GM10248 (cell line): ENCODE measurements at regions not wholly inside any gene's neighbourhood (a gene's known extent, or its start where the extent isn't known, plus 50 kb on each side); places are given as distances from the start of the nearest gene placed in this dataset.

Experiments
- CTCF ChIA-PET: fragments of 300-600 bp; sonication (Branson Sonifier 250); formaldehyde crosslinking; extraction: SDS; loops from one replicate; lab custom pipeline; 2021; ENCODE audit warnings: antibody characterized with exemption; lab: Yijun Ruan, JAX
- POLR2A ChIA-PET: fragments of 350-650 bp; sonication (Branson Sonifier 250); formaldehyde crosslinking; extraction: SDS; loops from one replicate; lab custom pipeline; 2020; ENCODE audit warnings: antibody characterized with exemption; lab: Yijun Ruan, JAX
- DNase-seq: peaks from one replicate; pipeline ENCODE4 v3.0.0; 2012; ENCODE audit errors: extremely low spot score
- TF ChIP-seq, protein P1 (sequence below): IDR thresholded peaks from 2 replicates; pipeline ENCODE4 v1.5.1; 2012; ENCODE audit warnings: mild to moderate bottlenecking, low read depth; ENCODE audit errors: extremely low read depth, missing control alignments, control extremely low read depth

DNA sequence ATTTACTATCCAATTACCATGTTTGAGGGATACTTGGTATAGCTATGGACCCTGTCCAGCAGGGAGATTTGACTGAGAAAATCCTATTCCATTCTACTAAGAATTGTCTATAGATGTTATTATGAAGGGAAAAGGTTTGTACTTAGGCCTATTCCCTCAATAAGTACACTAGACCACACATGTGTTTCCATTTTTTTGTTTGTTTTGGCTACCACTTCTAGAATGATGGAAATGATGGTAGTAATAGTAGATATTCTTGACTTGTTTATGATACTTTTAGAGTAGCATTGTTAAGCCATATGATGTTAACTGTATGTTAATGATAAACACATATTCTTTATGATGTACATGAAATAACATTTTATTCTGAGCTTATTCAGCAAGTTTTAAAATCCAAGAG, 144.8 kb downstream of the OGFRL1 start:
- CTCF ChIA-PET = interaction anchor here (0.9 kb wide), 1 partner anchor 22 kb away, joined by 3 read pairs; no protein-coding TSS in a partner anchor
- no peak for DNase-seq
- TF ChIP-seq, protein P1, sequence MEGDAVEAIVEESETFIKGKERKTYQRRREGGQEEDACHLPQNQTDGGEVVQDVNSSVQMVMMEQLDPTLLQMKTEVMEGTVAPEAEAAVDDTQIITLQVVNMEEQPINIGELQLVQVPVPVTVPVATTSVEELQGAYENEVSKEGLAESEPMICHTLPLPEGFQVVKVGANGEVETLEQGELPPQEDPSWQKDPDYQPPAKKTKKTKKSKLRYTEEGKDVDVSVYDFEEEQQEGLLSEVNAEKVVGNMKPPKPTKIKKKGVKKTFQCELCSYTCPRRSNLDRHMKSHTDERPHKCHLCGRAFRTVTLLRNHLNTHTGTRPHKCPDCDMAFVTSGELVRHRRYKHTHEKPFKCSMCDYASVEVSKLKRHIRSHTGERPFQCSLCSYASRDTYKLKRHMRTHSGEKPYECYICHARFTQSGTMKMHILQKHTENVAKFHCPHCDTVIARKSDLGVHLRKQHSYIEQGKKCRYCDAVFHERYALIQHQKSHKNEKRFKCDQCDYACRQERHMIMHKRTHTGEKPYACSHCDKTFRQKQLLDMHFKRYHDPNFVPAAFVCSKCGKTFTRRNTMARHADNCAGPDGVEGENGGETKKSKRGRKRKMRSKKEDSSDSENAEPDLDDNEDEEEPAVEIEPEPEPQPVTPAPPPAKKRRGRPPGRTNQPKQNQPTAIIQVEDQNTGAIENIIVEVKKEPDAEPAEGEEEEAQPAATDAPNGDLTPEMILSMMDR = no peak
- POLR2A ChIA-PET = no interaction called here

DNA sequence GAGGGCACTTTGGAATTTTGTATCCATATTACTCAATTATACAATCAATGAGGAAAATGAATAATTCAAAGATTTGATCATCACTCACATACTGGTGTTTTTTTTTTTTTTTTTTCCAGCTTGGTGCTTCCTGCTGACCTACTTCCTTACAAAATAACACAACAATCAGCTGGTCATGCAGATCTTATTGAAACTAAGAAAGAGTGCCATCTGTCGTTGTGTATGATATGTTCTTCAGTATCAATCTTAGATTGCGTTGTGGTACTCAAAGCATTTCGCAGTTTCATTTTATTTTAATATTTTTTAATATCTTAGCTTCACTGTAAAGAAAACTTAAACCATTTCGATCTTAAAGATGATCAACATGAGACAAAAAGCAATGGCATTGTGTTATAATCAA, 155.6 kb downstream of the OGFRL1 start:
- CTCF ChIA-PET = interaction anchor here (0.7 kb wide), 1 partner anchor 88 kb away, joined by 4 read pairs; no protein-coding TSS in a partner anchor
- no peak for DNase-seq
- TF ChIP-seq, protein P1 = no peak
- POLR2A ChIA-PET = interaction anchor here (0.6 kb wide), 1 partner anchor 1787 kb away, joined by 3 read pairs; no protein-coding TSS in a partner anchor

DNA sequence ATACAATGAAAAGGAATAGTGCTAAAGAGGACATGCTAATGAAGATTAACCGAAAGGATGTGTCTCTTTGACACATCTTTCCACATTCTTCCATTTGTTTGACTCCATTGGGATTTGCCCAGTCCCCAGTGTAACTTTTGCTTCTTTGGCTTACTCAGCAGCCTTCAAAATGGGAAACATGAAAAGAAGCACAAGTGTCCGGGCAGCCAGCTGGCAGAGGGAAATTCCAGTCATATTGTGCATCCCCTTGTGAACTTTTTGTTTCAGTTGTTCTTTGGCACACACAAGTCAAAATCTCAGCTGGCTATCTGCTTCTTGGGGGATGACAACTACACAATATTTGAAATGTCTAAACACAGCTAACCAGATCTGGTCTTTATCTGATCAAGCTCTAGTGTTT, 157.4 kb downstream of the OGFRL1 start:
- TF ChIP-seq, protein P1 = no peak

DNA sequence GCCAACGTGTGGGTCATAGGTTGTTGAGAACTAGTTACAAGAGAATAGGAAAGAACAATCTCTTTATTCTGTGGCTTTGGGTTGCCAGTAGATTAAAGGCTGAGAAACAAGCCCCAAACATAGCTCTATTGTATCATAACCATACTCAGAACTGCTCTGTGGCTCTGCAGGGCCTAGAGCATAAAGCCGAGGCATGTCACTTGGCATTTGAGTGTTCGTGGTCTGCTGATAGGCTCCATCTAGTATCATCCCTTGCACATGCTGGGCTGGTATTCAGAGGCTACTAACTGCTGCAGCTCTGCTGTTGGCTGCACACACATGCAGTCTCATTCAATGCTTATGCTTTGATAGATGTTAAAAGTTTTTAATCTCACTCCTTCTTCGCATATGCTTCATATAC, 157.9 kb downstream of the OGFRL1 start:
- CTCF ChIA-PET = interaction anchor here (2.1 kb wide), 1 partner anchor 9 kb away, joined by 6 read pairs; no protein-coding TSS in a partner anchor
- TF ChIP-seq, protein P1 = no peak
- POLR2A ChIA-PET = no interaction called here

More for the DNA sequence above, 157.4 kb downstream of the OGFRL1 start:
- POLR2A ChIA-PET = no interaction called here
- CTCF ChIA-PET = interaction anchor here (2.1 kb wide), 1 partner anchor 8 kb away, joined by 6 read pairs; no protein-coding TSS in a partner anchor
- no peak for DNase-seq

DNA sequence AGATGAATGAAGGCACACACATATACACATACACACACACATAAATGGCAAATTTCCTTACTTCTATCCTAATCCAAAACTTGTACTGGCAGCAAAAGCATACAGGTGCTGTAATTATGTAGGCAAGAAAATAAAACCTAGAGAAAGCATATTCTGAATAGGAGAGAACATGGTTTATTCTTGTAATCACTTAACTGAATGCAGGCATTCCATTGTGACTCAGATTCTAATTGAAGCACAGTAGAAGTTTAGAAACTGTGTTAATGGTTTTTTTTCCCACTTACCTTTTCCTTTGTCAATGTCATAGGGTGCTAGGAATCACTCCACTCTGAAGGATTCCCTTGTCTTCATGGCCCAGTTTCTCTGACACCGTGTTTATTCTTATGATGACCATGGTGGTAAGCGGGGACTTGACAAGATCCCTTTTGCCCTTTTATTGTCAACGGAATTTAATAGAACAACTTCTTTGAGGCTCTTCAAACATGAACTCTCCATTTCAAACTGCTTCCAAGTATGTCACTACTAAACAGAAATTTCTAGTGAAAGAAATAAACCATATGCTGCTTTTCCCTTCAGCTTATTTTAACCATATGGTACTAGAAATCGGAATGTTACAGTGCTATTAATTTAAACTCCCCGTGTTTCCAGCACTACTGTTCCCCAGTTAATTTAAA, 164.2 kb downstream of the OGFRL1 start:
- POLR2A ChIA-PET = no interaction called here
- no peak for DNase-seq
- CTCF ChIA-PET = interaction anchor here (1.5 kb wide), 1 partner anchor 68 kb away, joined by 3 read pairs; no protein-coding TSS in a partner anchor
- TF ChIP-seq, protein P1 = no peak

More for the DNA sequence above, 157.9 kb downstream of the OGFRL1 start:
- no peak for DNase-seq

DNA sequence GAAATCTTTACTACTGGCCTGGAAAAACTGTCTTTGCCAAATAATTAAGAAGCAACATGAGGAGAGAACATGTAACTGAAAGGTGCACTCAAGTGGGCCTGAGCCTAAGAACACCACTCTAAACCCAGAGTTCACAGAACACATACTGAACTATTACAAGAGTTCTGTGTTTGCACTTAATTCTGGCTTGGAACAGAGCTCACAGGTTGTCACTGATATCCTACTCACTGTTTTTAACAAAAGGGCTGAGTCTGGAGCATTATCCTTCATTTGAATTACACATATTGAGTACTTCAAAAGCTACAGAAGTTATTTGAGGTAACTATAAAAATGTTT, 164.7 kb downstream of the OGFRL1 start:
- CTCF ChIA-PET = interaction anchor here (1.5 kb wide), 1 partner anchor 69 kb away, joined by 3 read pairs; no protein-coding TSS in a partner anchor
- DNase-seq = no peak
- POLR2A ChIA-PET = no interaction called here
- TF ChIP-seq, protein P1 = no peak
